CMK (cell line): ENCODE measurements at regions not wholly inside any gene's neighbourhood (a gene's known extent, or its start where the extent isn't known, plus 50 kb on each side); places are given as distances from the start of the nearest gene placed in this dataset.
"Not testable (repeated sequence)": the region's sequence is repeated elsewhere in the genome, so short reads cannot be mapped to it uniquely, and the experiment has no call there.

ENCODE experiments used
- DNase-seq: peaks from one replicate; pipeline ENCODE4 v3.0.0-alpha.2; 2010; ENCODE audit warnings: low read depth

DNA sequence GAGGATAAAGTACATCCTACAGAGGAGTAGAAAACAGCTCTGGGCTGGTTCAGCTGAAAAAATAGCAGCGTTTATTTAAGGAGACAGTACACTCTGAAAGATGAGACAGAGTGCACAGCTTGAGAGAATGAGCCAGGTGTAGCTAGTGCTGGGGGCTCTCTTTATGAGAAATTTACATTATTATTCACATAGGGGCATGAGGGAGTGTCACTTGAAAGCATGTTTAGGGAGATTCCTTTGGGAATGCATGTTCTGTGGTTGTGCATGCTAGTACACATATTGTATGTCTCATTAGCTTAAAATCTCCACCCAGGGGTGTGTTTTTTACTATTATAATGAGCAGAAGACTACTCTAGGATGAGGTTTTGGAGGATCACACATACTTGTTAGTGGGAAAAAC is 1224.4 kb downstream of the REEP3 start:
- no peak for DNase-seq

DNA sequence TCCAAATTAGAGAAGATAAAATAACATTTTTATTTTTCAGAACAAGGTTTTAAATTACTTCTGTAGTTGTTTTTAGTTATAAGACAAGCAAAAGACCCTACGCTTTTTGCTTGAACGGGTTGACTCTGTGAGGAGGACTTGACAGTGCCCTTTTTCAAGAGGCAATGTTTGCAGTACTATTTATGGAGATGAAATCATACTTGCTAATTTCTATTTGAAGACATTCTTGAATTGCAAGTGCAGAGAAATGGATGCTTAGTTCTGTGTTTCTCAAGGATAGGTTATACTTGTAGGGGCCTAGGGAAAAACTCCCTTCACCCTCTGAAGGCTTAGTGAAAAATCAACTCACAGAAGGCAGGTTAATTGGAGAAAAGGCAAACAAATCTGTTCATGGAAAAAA is 1229.5 kb downstream of the REEP3 start:
- DNase-seq, result no peak

DNA sequence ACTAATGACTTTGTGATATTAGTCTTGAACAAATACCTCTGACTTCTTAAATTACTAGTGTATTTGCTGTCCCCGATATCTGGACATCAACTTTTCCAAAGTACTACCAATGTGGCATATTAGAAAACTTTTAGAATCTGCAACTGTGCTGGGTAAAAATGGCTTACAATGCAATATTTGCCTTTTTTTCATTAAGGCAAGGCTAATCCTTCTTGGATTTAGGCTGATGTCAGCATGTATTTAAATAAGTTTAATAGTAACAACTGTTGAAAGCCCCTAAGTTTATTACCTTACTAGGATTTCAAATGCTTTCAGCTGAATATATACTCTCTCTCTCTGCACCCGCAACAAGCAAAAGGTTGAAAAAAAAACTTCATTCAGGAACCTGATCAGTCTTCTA is 1232.3 kb downstream of the REEP3 start:
- no peak for DNase-seq

DNA sequence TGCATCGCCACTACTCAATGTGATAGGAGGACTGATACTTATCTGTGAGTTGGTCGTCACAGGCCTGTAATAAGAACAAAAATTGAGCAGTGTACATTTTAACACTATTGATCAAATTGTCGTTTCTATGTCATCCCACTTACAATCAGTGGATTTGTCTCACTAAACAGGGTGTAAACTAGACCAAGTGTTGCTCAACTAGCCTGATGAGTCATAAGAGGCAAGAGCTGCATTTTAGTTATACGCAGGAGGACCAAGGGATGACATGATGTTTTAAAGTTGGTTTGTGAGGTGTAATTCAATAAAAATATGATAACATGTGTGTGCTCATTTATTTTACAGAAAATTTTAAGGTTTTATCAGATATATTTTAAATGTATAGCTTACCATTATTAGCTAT is 1239.2 kb downstream of the REEP3 start:
- DNase-seq, result no peak

DNA sequence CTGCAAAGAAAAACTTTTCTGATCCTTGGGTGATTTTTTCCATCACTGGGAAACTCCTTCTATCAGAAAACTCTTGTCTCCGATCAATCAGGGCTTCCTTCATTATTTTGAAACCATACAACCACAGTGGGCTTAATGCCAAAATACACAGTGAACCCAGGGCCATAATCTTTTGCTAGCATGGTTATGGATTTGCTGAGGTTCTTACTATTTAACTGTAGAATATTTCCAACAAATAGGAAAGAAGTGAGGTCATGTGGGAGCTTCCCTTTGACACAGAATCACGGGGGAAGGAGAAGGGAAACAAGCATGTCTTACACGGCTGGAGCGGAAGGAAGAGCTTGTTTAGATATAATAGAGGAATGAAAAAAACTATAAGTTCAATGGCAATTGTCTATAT is 1241.7 kb downstream of the REEP3 start:
- no peak for DNase-seq

DNA sequence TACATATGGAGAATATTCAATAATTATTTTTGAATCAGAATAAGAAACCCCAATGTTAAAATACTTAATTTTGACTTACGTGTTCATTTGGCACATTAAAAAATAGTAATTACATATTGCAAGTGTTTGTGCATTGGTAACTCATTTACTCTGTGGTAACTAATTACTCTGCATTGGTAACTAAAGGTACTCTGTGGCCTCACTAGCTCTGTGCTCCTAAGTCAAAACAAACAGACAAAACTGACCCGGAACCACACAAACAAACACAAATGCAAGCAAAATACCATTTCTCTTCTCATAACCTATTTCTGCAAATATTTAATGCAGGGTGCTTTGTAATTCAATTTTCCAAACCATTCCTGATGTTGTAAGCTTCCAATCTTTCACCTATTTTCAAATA is 1244.3 kb downstream of the REEP3 start:
- DNase-seq, result no peak

DNA sequence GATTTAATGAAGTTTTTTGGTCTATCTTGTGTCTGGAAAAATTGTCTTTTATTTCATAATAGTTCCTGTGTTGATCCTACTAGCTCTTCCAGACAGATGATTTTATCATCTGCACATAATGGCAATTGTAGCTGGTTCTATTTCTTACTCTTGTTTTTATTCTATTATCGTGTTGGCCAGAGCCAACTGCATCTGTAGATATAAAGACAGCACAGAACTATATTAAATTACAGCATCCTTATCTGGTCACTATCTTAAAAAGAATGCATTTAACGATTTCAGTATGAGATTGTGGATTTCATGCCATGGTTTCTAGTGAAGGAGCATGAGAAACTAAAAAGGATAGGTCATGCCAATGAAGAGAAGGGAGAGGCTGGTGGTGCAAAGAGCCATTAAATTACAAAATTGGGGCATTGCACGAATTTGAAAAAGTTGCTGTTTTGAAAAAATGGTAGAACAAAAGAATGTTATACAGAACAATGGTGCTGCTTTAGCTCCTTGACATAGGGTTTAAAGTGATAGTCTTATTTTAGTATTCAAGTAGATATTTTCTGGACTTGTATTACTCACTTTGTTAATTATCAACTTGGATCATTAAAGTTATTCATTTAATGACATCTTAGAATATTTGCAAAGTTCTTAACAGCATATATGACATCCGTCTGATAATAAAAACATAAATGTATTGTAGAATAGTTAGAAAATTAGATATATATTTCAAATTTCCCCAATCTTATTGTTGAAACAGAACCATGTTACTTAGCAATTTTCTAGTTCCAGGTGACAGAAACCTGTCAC is 1250.3 kb downstream of the REEP3 start:
- DNase-seq, result no peak

DNA sequence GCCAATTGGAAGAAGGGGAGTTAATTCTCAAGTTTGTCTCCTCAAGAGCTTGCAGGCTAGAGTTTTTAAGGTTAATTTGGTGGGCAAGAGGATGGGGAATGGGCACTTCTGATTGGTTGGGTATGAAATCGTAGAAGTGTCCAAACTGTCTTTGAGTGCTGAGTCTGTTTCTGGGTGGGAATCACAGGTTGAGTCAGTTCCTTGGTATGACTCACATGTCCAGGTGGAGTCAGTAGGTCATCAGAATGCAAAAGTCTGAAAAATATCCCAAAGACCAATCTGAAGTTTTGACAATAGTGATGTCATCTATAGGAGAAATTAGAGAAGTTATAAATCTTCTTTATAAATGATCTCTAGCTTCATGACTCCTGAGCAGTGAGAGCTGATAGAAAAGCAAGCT is 1252.2 kb downstream of the REEP3 start:
- DNase-seq, result no peak

DNA sequence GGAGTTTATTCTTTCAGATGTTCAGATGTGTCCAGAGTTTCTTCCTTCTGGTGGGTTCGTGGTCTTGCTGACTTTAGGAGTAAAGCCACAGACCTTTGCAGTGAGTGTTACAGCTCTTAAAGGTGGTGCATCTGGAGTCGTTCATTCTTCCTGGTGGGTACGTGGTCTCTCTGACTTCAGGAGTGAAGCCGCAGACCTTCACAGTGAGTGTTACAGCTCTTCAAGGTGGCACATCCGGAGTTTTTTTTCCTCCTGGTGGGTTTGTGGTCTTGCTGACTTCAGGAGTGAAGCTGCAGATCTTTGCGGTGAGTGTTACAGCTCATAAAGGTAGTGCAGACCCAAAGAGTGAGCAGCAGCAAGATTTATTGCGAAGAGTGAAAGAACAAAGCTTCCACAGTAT is 1263.2 kb downstream of the REEP3 start:
- not testable (repeated sequence) for DNase-seq

DNA sequence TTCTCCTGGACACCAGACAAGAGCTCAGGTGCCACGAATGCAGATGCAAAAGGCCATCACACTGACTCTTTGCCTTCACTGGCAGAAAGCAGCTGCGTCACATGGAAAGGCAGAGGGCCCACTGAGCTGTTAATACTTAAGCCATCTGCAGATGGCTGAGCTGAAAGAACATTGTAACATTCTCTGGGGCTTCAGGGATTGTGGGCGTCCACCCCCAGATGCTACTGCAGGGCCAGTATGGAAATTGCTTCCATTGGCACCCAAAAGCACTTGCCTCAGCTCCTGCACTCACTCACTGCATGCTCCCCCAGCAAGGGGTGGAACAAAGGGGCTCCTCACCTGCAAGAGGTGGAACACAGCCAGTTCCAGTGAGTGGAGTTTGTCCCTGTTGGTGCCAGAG is 1264.6 kb downstream of the REEP3 start:
- DNase-seq, result no peak

DNA sequence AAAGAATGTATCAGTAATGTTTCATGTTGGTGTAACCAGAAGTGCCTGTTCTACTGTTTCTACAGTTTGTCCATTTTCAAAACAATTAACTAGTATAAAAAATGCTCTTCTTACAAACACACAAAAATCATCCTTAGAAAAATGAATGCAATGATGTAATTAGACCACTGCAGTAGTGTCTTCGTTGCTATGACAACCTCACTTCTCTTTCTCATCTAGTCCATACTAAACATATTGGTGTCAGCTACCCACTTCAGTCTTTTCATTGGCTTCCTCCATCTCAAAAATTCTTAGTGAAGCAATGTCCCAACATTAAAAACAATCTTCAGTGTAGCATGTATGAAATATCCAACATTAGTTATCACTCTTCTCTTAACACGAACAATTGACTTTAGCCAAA is 1265.8 kb downstream of the REEP3 start:
- no peak for DNase-seq

DNA sequence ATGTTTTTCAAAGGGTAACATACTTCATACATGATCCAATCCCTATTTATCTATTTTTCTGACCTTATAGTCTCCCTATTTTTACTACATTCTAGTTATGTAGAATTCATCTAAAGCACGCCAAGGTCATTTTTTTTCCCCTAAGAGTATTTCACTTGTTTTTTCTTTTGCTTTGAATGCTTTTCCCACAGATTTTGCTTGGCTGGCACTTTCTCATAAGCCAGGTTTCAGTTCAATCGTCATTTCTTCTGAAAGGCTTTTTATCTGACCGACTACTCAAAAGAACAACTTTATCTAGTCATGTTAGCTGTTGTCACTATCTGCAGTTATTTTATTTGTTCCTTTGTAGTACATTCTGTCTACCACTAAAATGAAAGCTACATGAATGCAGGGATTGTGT is 1274.6 kb downstream of the REEP3 start:
- no peak for DNase-seq

DNA sequence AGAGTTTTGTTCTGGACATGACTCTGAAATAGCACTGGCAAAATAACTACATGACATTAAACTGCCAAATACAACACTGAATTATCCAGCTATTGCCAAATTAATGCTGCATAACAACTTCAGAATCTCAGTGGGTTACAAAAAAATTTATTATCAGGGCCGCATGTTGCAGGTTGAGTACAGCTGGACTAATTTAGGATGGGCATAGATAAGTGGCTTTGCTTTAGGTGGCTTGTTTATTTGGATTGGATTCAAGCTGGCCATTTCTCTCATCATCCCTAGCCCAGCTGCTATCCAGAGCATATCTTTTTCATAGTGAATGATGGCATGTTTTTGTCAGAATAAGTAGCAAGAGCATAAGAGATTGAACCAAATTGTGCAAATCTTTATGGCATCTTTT is 1277.1 kb downstream of the REEP3 start:
- no peak for DNase-seq

DNA sequence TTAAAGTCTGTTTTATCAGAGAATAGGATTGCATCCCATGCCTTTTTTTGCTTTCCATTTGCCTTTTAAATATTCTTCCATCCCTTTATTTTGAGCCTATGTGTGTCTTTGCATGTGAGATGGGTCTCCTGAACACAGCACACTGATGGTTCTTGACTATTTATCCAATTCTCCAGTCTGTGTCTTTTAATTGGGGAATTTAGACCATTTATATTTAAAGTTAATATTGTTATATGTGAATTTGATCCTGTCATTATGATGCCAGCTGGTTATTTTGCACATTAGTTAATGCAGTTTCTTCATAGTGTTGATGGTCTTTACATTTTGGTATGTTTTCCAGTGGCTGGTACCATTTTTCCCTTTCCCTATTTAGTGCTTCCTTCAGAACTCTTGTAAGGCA is 1287.0 kb downstream of the REEP3 start:
- DNase-seq, result not testable (repeated sequence)

DNA sequence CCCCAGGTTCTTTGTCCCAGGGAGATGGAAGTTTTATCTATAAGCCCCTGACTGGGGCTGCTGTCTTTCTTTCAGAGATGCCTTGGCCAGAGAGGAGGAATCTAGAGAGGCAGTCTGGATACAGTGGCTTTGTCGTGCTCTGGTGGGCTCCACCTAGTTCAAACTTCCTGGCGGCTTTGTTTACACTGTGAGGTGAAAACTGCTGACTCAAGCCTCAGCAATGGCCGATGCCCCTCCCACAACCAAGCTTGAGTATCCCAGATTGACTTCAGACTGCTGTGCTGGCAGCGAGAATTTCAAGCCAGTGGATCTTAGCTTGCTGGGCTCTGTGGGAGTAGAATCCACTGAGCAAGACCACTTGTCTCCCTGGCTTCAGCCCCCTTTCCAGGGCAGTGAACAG is 1288.8 kb downstream of the REEP3 start:
- DNase-seq, result not testable (repeated sequence)

DNA sequence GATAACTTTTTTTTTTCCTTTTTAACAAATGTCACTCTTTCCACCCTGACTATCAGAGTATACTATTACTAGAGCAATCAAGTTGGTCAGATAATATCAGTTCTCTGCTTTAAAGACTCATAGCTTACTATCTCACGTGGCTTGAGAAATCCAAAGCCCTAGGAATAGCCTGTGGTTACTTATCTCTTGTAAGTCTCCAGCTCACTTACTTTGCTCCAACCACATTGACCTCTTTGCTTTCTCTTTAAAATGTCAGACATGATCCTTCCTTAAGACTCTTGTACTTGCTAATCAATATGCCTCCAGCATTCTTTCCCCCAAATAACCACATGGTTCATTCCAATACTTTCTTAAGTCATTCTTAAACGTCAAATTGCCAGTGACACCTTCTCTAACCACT is 1292.2 kb downstream of the REEP3 start:
- DNase-seq, result peak; percentile 56

DNA sequence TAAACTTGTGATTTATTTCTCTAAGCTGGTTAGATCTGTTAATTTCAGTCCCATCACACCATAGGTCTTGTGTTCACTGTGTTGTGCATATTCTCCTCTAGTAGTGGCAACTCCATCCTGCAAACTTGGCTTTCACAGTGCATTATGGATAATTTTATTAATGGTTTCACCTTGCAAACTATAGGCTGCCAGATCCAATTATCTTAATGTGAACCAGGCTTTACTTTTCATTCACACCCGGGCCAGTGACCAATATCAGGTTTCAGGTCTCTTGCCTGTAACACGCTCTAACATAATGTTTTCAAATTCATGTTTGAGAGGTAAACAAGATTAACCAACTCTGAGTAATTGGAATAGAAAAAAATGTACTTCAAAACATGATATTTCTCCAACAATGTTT is 1293.0 kb downstream of the REEP3 start:
- DNase-seq, result no peak

DNA sequence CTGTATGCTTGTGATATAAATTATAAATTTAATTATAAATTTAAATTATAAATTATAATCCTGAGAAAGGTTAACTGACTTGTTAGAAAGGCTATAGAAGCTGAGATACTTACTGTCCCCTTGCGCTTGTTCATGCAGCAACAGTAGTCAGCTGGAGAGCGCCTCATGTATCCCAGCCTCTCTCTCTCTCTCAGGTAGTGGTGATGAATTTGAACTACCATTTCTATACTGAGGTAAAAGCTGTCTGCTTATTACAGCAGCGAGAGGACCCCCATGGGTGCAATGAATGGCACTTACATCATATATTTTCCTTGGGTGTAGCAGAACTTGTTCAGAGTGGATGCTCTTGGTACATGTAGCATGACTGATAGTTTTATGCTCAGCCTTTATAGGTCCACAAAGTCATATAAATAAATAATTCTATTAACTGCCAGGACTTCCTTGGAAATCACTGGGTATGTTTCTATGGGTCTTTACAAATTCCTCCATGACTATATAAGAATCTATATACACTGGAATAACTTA is 1308.7 kb downstream of the REEP3 start:
- DNase-seq, result no peak

DNA sequence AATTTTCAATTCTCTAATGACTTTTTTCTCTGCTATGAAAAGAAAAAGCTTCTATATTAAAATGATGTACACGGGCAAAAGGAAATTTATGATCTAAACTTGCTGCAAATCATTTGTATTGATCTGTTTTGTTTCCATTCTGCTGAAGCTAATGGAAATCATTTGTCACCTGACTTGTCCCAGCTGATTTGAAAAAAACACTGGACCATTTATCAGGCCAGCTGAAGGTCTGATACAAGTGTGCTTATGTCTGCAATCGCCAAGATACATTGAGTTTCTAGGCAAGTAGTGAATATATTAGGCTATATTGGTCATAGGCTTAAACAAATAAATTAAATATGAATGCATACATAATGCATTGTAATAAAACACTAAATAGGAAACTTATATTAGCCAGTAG is 1309.7 kb downstream of the REEP3 start:
- no peak for DNase-seq

DNA sequence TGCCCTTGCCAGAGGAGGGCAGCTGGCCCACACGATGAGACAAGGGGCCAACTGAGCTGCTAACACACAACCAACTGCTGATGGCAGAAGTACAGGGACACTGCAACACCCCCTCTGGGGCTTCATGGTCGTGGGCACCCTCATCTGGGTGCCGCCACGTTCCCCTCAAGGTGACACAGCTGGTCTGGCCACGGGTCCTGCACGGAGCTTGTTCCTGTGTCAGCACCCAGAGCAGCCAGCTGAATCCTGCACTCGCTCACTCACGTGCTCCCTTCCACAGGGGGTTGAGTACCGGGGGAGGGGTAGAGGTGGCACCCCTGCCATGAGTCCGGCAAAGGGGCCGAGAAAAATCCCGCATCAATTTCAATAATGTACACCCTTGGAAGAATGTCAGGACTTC is 1319.1 kb downstream of the REEP3 start:
- DNase-seq, result no peak

DNA sequence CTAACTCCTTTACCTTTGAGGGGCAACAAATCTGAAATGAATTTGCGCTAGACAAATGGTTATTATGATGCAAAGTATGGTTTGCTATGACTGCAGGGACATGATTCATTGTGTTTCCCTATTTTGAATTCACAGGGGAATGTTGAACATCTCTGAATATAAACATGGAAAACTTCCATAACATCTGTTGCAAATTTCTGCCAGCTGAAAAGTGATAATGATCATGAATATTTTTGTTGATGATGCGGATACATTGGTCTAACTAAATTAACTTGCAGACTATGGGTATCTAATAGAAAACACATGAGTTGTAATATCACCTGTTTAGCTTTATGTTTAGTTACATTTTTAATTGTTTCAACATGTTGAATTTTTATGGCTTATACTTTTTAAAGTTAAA is 1325.5 kb downstream of the REEP3 start:
- DNase-seq, result no peak

DNA sequence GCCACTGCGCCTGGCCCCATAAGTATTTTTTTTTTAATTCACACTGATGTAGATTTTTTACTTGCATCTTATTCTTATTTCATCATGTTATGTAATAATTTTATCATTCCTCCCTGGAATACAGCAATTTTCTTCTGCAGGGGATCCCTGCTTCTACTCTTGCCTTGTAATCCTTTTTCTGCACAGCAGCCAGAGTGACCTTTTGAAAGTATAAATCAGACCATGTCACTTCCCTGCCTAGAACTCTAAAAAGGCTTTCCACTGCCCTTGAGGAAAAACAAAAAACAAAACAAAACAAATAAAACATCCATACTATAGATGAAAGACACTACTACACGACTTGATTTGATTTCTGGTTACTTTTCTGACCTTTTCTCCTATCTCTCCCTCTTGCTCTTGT is 1334.7 kb downstream of the REEP3 start:
- DNase-seq, result no peak

DNA sequence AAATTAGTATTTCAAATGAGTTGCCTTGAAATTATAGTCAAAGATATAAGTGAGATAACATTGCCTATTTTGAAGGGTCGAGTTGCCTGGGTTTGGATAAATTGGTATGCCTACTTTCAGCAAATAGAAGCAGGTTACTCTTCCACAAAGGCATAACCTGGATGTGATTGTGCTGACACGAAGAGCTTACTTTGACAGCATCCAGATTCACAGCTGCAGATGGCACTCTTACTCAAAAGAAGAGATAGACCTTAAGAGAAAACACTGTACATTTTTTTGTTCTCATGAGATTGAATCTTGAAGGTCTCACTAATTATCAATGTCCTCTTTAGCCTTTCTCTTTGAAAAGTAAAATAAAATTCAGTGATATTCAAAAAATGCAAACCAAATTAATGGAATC is 1338.7 kb downstream of the REEP3 start:
- no peak for DNase-seq

DNA sequence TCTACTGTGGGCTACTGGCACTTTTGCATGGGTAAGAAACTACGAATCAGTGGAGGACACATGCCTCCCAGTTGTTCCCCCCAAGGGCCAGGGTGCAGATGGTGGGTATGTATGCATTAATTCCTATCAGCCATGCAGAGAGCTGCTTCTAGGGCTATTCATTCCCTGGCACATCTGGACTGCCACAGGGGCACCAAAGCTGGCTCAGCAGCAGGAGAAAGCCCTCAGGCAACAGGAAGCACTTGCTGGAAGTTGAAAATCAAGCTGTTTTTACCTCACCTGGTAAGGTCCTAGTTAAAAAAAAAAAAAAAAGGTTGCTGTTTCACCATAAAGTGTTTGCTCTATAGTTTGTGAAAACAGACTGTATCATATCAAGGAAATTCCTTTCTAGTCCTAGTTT is 1342.6 kb downstream of the REEP3 start:
- no peak for DNase-seq
